H1 (cell line): ENCODE measurements at regions not wholly inside any gene's neighbourhood (a gene's known extent, or its start where the extent isn't known, plus 50 kb on each side); places are given as distances from the start of the nearest gene placed in this dataset.

Source experiments
- CTCF ChIA-PET: fragments of 300-600 bp; sonication (Branson Sonifier 250); formaldehyde crosslinking; loops from one replicate; lab custom pipeline; 2021; ENCODE audit not compliant: partially characterized antibody; lab: Charles Lee
- POLR2A ChIA-PET: fragments of 300-600 bp; sonication (Branson Sonifier 250); formaldehyde crosslinking; loops from one replicate; lab custom pipeline; 2021; ENCODE audit warnings: inconsistent platforms; ENCODE audit not compliant: partially characterized antibody; lab: Charles Lee
- DNase-seq, 2 experiments: peaks; one replicate each; pipeline versions ENCODE4 v3.0.0 to v3.0.0-alpha.2; 2010 to 2022; ENCODE audit warnings: low spot score in 2 of 2, low read depth in 1 of 2, mixed read lengths in 1 of 2
- FAIRE-seq: peaks from 2 replicates; lab custom pipeline; 2011; peaks lifted over from hg19 to GRCh38; lab: Jason Lieb, UNC
- H2AFZ ChIP-seq: 2 replicates; pipeline ENCODE4 v1.8.1; 2012; ENCODE audit warnings: low read length, inconsistent platforms
- H2AK5ac ChIP-seq: 2 replicates; pipeline ENCODE4 v1.6.1; 2013; ENCODE audit warnings: low read depth, low read length
- H2BK120ac ChIP-seq: replicated peaks from 2 replicates; pipeline ENCODE3; 2013; ENCODE audit warnings: low read depth, low read length, inconsistent platforms
- H2BK12ac ChIP-seq: 2 replicates; pipeline ENCODE4 v1.6.1; 2013; ENCODE audit warnings: low read depth, low read length
- H2BK15ac ChIP-seq: 2 replicates; pipeline ENCODE4 v1.6.1; 2013; ENCODE audit warnings: low read length
- H2BK20ac ChIP-seq: 2 replicates; pipeline ENCODE4 v1.6.1; 2013; ENCODE audit warnings: low read length
- H2BK5ac ChIP-seq: 2 replicates; pipeline ENCODE4 v1.6.1; 2013; ENCODE audit warnings: low read depth, low read length
- H3K14ac ChIP-seq: 2 replicates; pipeline ENCODE4 v1.6.1; 2013; ENCODE audit warnings: inconsistent platforms; ENCODE audit not compliant: insufficient read length
- H3K18ac ChIP-seq: 2 replicates; pipeline ENCODE4 v1.6.1; 2013; ENCODE audit warnings: low read length; ENCODE audit errors: extremely low read depth
- H3K23ac ChIP-seq: 2 replicates; pipeline ENCODE4 v1.6.1; 2013; ENCODE audit warnings: inconsistent platforms; ENCODE audit not compliant: insufficient read length
- H3K23me2 ChIP-seq: 2 replicates; pipeline ENCODE4 v1.6.1; 2013; ENCODE audit warnings: low read depth, low read length
- H3K27ac ChIP-seq: 2 replicates; pipeline ENCODE4 v1.6.1; 2011; ENCODE audit warnings: low read depth, low read length, inconsistent platforms
- H3K27me3 ChIP-seq, 4 experiments: replicated peaks in 1 of 4; 1 replicate in 1 of 4; 2 replicates in 3 of 4; pipeline versions ENCODE4 v1.6.1 to v1.8.1; 2011 to 2013; ENCODE audit warnings: low read length in 3 of 4, mild to moderate bottlenecking in 3 of 4, inconsistent platforms in 2 of 4, mixed read lengths in 2 of 4, moderate library complexity in 1 of 4; ENCODE audit not compliant: control insufficient read depth in 3 of 4, insufficient read depth in 3 of 4; ENCODE audit errors: extremely low read depth in 1 of 4
- H3K36me3 ChIP-seq, 4 experiments: 2 replicates each; pipeline versions ENCODE4 v1.6.1 to v1.8.1; 2011 to 2013; ENCODE audit warnings: mild to moderate bottlenecking in 4 of 4, low read length in 3 of 4, moderate library complexity in 2 of 4, control low read depth in 1 of 4, inconsistent platforms in 1 of 4; ENCODE audit not compliant: insufficient read depth in 4 of 4, control insufficient read depth in 2 of 4
- H3K4ac ChIP-seq: replicated peaks from 2 replicates; pipeline ENCODE3; 2013; ENCODE audit warnings: low read length, low read depth, mixed read lengths, inconsistent platforms; ENCODE audit not compliant: insufficient read length
- H3K4me1 ChIP-seq, 4 experiments: replicated peaks in 1 of 4; 1 replicate in 1 of 4; 2 replicates in 3 of 4; pipeline versions ENCODE4 v1.6.1 to v1.8.1; 2011 to 2013; ENCODE audit warnings: low read length in 3 of 4, inconsistent platforms in 2 of 4, mixed read lengths in 1 of 4; ENCODE audit not compliant: insufficient read depth in 4 of 4, control insufficient read depth in 3 of 4
- H3K4me2 ChIP-seq, 2 experiments: 2 replicates each; pipeline versions ENCODE4 v1.6.1 to v1.8.1; 2011 to 2013; ENCODE audit warnings: low read depth in 2 of 2, low read length in 2 of 2, control low read depth in 1 of 2, inconsistent platforms in 1 of 2, mild to moderate bottlenecking in 1 of 2; ENCODE audit not compliant: insufficient read depth in 1 of 2
- H3K4me3 ChIP-seq, 4 experiments: fragments of 200-600, 300-600 bp in 1 of 4; sonication (generic), shearing (Covaris generic), sonication (Bioruptor Twin) in 1 of 4; 2 replicates each; pipeline versions ENCODE4 v1.5.1 to v1.8.1; 2011 to 2016; ENCODE audit warnings: low read length in 4 of 4, low read depth in 3 of 4, control low read depth in 2 of 4, inconsistent platforms in 2 of 4, mild to moderate bottlenecking in 2 of 4, mixed read lengths in 1 of 4, moderate library complexity in 1 of 4; ENCODE audit not compliant: insufficient read depth in 2 of 4; ENCODE audit errors: extremely low read depth in 1 of 4
- H3K56ac ChIP-seq: replicated peaks from 2 replicates; pipeline ENCODE3; 2013; ENCODE audit warnings: low read depth, mild to moderate bottlenecking, mixed read lengths, low read length, inconsistent platforms; ENCODE audit not compliant: insufficient read length
- H3K79me1 ChIP-seq: 2 replicates; pipeline ENCODE4 v1.6.1; 2013; ENCODE audit warnings: low read depth, low read length, control low read depth
- H3K79me2 ChIP-seq, 2 experiments: 2 replicates each; pipeline versions ENCODE4 v1.6.1 to v1.8.1; 2012 to 2013; ENCODE audit warnings: low read length in 2 of 2, mild to moderate bottlenecking in 2 of 2, inconsistent platforms in 1 of 2; ENCODE audit not compliant: insufficient read depth in 2 of 2, control insufficient read depth in 1 of 2
- H3K9ac ChIP-seq, 4 experiments: replicated peaks in 1 of 4; 1 replicate in 1 of 4; 2 replicates in 3 of 4; pipeline versions ENCODE4 v1.6.1 to v1.8.1; 2011 to 2013; ENCODE audit warnings: low read depth in 3 of 4, low read length in 3 of 4, control low read depth in 2 of 4, mild to moderate bottlenecking in 2 of 4, moderate library complexity in 2 of 4, inconsistent platforms in 1 of 4; ENCODE audit errors: extremely low read depth in 1 of 4
- H3K9me3 ChIP-seq, 2 experiments: 2 replicates each; pipeline versions ENCODE4 v1.6.1 to v1.8.1; 2012 to 2013; ENCODE audit warnings: mild to moderate bottlenecking in 2 of 2, moderate library complexity in 2 of 2, control low read depth in 1 of 2, inconsistent platforms in 1 of 2, low read depth in 1 of 2, low read length in 1 of 2, mixed read lengths in 1 of 2; ENCODE audit not compliant: insufficient read depth in 2 of 2
- H4K20me1 ChIP-seq, 2 experiments: replicated peaks in 1 of 2; 2 replicates each; pipeline versions ENCODE3 to v1.8.1; 2011 to 2013; ENCODE audit warnings: inconsistent platforms in 2 of 2, low read length in 2 of 2, mild to moderate bottlenecking in 1 of 2; ENCODE audit not compliant: insufficient read depth in 2 of 2, control insufficient read depth in 1 of 2
- H4K5ac ChIP-seq: 2 replicates; pipeline ENCODE4 v1.6.1; 2013; ENCODE audit warnings: low read length, low read depth, mixed read lengths, inconsistent platforms; ENCODE audit not compliant: insufficient read length
- H4K8ac ChIP-seq: 2 replicates; pipeline ENCODE4 v1.8.0; 2013; ENCODE audit warnings: mild to moderate bottlenecking, moderate library complexity, low read length, inconsistent platforms; ENCODE audit not compliant: insufficient read depth; ENCODE audit errors: extremely low read depth
- H4K91ac ChIP-seq: replicated peaks from 2 replicates; pipeline ENCODE3; 2013; ENCODE audit warnings: low read length, mixed read lengths, inconsistent platforms; ENCODE audit not compliant: insufficient read length
- JUND ChIP-seq: IDR thresholded peaks from 2 replicates; pipeline ENCODE4 v1.6.1; 2011; ENCODE audit warnings: mild to moderate bottlenecking, improper control_type of control experiment, low read length
- KDM4A ChIP-seq: IDR thresholded peaks from one replicate; pipeline ENCODE4 v1.7.1; 2012; ENCODE audit warnings: low read depth, mild to moderate bottlenecking, moderate library complexity, low read length, inconsistent platforms; ENCODE audit not compliant: severe bottlenecking
- PHF8 ChIP-seq: fragments of 200-600 bp; sonication (generic); conservative IDR thresholded peaks from 2 replicates; pipeline ENCODE4 v1.7.1; 2012; ENCODE audit warnings: low read depth, mild to moderate bottlenecking, inconsistent platforms, low read length, moderate library complexity
- RAD21 ChIP-seq, 2 experiments: IDR thresholded peaks in 1 of 2; conservative IDR thresholded peaks in 1 of 2; 2 replicates each; pipeline ENCODE4 v1.6.1; 2011; ENCODE audit warnings: low read depth in 2 of 2, low read length in 2 of 2, improper control_type of control experiment in 1 of 2, inconsistent platforms in 1 of 2, mild to moderate bottlenecking in 1 of 2, moderate library complexity in 1 of 2
- TBP ChIP-seq: IDR thresholded peaks from 2 replicates; pipeline ENCODE4 v1.6.1; 2011; ENCODE audit warnings: low read depth, low read length, improper control_type of control experiment
- TCF12 ChIP-seq: IDR thresholded peaks from 2 replicates; pipeline ENCODE4 v1.6.1; 2011; ENCODE audit warnings: low read depth, mild to moderate bottlenecking, low read length
- WGBS, 2 experiments: shearing (Covaris generic) in 1 of 2; methylation state at CpG; one replicate each; pipeline versions ENCODE4 v1.1.6 to v1.1.7; 2013 to 2015; ENCODE audit warnings: low lambda C conversion rate in 2 of 2, mixed read lengths in 2 of 2, inconsistent platforms in 1 of 2, low coverage in 1 of 2, missing lambda C conversion rate in 1 of 2; ENCODE audit not compliant: insufficient replicate concordance in 2 of 2, insufficient coverage in 1 of 2, insufficient read length in 1 of 2; ENCODE audit errors: extremely low coverage in 1 of 2, missing lambda C conversion rate in 1 of 2; 5-methylcytosine and 5-hydroxymethylcytosine counted together

DNA sequence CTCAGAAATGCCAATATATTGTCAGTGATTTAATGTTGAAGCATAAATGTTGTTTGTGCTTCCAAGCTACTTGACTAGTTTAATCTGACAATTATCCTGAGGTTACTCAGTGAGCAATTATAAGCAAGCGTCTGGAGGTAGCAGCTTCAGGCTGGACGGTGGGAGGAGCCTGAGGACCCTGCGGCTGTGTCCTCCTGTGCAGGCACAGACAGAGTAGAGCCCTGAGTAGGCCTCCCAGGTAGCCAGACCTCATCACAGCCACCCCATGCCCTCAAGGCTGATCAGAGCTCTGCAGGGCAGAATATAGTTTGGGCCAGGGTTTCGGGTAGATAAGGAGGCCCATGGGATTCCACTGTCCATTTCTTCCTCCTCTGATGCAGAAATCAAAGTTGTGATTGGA is 153.6 kb downstream of the DRD1 start:
- no peak overlapping the region for H4K91ac ChIP-seq
- H3K18ac ChIP-seq, result no peak overlapping the region
- no peak overlapping the region for H3K14ac ChIP-seq
- no peak overlapping the region for H3K27ac ChIP-seq
- no peak overlapping the region for H3K4ac ChIP-seq
- DNase-seq, result no peak
- TF ChIP-seq TBP, result no peak
- no peak for TF ChIP-seq JUND
- no peak for TF ChIP-seq TCF12
- TF ChIP-seq KDM4A, result no peak
- no peak for TF ChIP-seq PHF8
- TF ChIP-seq RAD21 (IDR thresholded peaks at IDR 0.05 in 1 of 2, conservative IDR thresholded peaks at IDR 0.05 in 1 of 2; ENCODE audit: low read depth in 2 of 2, low read length in 2 of 2), result no peak
- ChIA-PET POLR2A (no interaction called here), CTCF (interaction anchor here (0.7 to 1.7 kb wide), 3 partner anchors 169 to 174 kb away, joined by 3 to 5 read pairs (median 4); no protein-coding TSS in a partner anchor)
- no peak overlapping the region for H3K56ac ChIP-seq
- no peak overlapping the region for H2BK15ac ChIP-seq
- no peaks in the 10 kb centered on the region for H3K4me1 ChIP-seq
- H3K4me3 ChIP-seq, result no peak overlapping the region
- no peak for FAIRE-seq
- H2BK20ac ChIP-seq, result no peak overlapping the region
- no peak overlapping the region for H3K9ac ChIP-seq
- no peak overlapping the region for H2AK5ac ChIP-seq
- no peak overlapping the region for H2BK12ac ChIP-seq
- no peak overlapping the region for H2BK120ac ChIP-seq
- H3K79me2 ChIP-seq, result no peaks in the 10 kb centered on the region
- no peaks in the 10 kb centered on the region for H3K23me2 ChIP-seq
- no peak overlapping the region for H2AFZ ChIP-seq
- 78% methylated on average over 4 of the region's 4 CpGs; no CpG with 5 or more reads in 1 of the 2 experiments for WGBS, 2 experiments
- H3K36me3 ChIP-seq, result no peaks in the 10 kb centered on the region
- no peaks in the 10 kb centered on the region for H3K27me3 ChIP-seq
- H4K20me1 ChIP-seq, result no peaks in the 10 kb centered on the region
- no peaks in the 10 kb centered on the region for H3K79me1 ChIP-seq
- no peak overlapping the region for H3K23ac ChIP-seq
- H4K8ac ChIP-seq, result no peak overlapping the region
- no peak overlapping the region for H4K5ac ChIP-seq
- no peak overlapping the region for H2BK5ac ChIP-seq
- H3K9me3 ChIP-seq, result no peaks in the 10 kb centered on the region
- no peak overlapping the region for H3K4me2 ChIP-seq
